HL-60 (cell line): ENCODE measurements at regions not wholly inside any gene's neighbourhood (a gene's known extent, or its start where the extent isn't known, plus 50 kb on each side); places are given as distances from the start of the nearest gene placed in this dataset.
A peak's percentile ranks its signal among the peaks of the same experiment; 100 is the strongest.

ENCODE experiments used
- DNase-seq, 2 experiments: peaks; one replicate each; pipeline ENCODE4 v3.0.0-alpha.2; 2010 to 2020; ENCODE audit warnings: low read depth in 1 of 2, low spot score in 1 of 2
- H3K27ac ChIP-seq: fragments of 250-450 bp; sonication (Bioruptor Pico); replicated peaks from 2 replicates; pipeline ENCODE4 v1.5.1; 2020; ENCODE audit warnings: mild to moderate bottlenecking, moderate library complexity
- H3K27me3 ChIP-seq: fragments of 250-450 bp; sonication (Bioruptor Pico); 2 replicates; pipeline ENCODE4 v1.5.1; 2021; ENCODE audit warnings: mild to moderate bottlenecking, moderate library complexity; ENCODE audit not compliant: insufficient read depth, poor library complexity, severe bottlenecking
- H3K4me3 ChIP-seq: replicated peaks from 2 replicates; pipeline ENCODE4 v1.5.1; 2011; ENCODE audit warnings: mild to moderate bottlenecking, control low read depth, low read length; ENCODE audit not compliant: insufficient read depth
- CTCF ChIP-seq: IDR thresholded peaks from one replicate; pipeline ENCODE4 v1.5.1; 2011; ENCODE audit warnings: low read length, control low read depth, inconsistent platforms; ENCODE audit not compliant: insufficient read depth
- GABPA ChIP-seq: IDR thresholded peaks from 2 replicates; pipeline ENCODE4 v1.6.1; 2012; ENCODE audit warnings: low read depth
- POLR2AphosphoS5 ChIP-seq: IDR thresholded peaks from 2 replicates; pipeline ENCODE4 v1.6.1; 2012; ENCODE audit warnings: low read depth
- REST ChIP-seq: IDR thresholded peaks from 2 replicates; pipeline ENCODE4 v1.6.1; 2012; ENCODE audit warnings: low read depth; ENCODE audit not compliant: insufficient replicate concordance
- SPI1 ChIP-seq: IDR thresholded peaks from 2 replicates; pipeline ENCODE4 v1.6.1; 2012; ENCODE audit warnings: low read depth, mild to moderate bottlenecking, borderline replicate concordance

GRCh38 chr16:85445064-85445778 lies 167.9 kb upstream of the GSE1 start:
- TF ChIP-seq REST (no peak), POLR2AphosphoS5 (no peak), SPI1 (no peak), CTCF (no peak), GABPA (no peak)
- Histone ChIP-seq H3K4me3 (no peak overlapping the region), H3K27ac (no peak overlapping the region), H3K27me3 (no peaks in the 10 kb centered on the region)
- no peak for DNase-seq

- no peak overlapping the region for H3K4me3 ChIP-seq
- H3K27ac ChIP-seq, result no peak overlapping the region
- no peak for TF ChIP-seq REST
- TF ChIP-seq SPI1, result no peak
- no peak for TF ChIP-seq GABPA
- no peak for TF ChIP-seq CTCF
- TF ChIP-seq POLR2AphosphoS5, result no peak
- no peaks in the 10 kb centered on the region for H3K27me3 ChIP-seq
- no peak for DNase-seq
These were observed 167.3 kb upstream of the GSE1 start for GRCh38 chr16:85445779-85446222.

- TF ChIP-seq CTCF, result no peak
- no peak for TF ChIP-seq GABPA
- TF ChIP-seq SPI1, result no peak
- no peak for TF ChIP-seq REST
- TF ChIP-seq POLR2AphosphoS5, result 0 out of 2 replicates have a peak, but pooled peaks have one; percentile 40
- H3K27ac ChIP-seq, result no peak overlapping the region
- peak in 1 of 2 experiments; percentile 28 for DNase-seq
- H3K27me3 ChIP-seq, result no peaks in the 10 kb centered on the region
- no peak overlapping the region for H3K4me3 ChIP-seq
These were observed 166.0 kb upstream of the GSE1 start for GRCh38 chr16:85446951-85447692.
